ENCODE measurements at regions not wholly inside any gene's neighbourhood (a gene's known extent, or its start where the extent isn't known, plus 50 kb on each side); places are given as distances from the start of the nearest gene placed in this dataset.
"Not testable (repeated sequence)": the region's sequence is repeated elsewhere in the genome, so short reads cannot be mapped to it uniquely, and the experiment has no call there.

DNA sequence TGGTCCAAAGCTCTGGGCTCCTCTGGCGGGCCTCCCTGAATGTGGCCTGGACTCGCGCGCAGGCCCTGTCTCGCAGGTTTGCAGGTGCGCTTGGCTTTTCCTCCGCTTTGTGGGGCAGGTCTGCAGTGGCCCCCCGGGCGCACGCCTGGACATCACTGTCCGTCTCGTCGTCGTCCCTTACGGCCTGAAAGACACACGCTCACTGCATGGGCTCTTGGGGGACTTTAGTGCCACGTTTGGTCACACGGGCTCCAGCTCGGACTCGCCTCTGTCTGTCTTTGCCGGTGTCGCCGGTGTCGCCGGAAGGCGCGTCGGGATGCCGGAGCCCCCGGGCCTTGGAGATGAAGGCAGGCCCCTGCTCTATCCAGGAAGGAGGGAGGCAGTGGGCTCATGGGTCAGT is 1419.9 kb upstream of the PCDH10 start:
- H3K4me1 ChIP-seq (ENCODE audit: control insufficient read depth, insufficient read depth, low read length); H3K9ac ChIP-seq (ENCODE audit: low read depth, low read length); H4K20me1 ChIP-seq (ENCODE audit: insufficient read depth, low read length); H3K56ac ChIP-seq (ENCODE audit: extremely low read depth, insufficient read depth, low read length); H2AFZ ChIP-seq (replicated peaks; ENCODE audit: low read length, poor library complexity); H4K91ac ChIP-seq (ENCODE audit: insufficient read depth, low read depth, low read length); DNase-seq; H4K8ac ChIP-seq (ENCODE audit: low read depth in 2 of 2, low read length in 2 of 2); H2BK5ac ChIP-seq (ENCODE audit: low read depth, low read length, poor library complexity, severe bottlenecking); H3K27me3 ChIP-seq (ENCODE audit: control insufficient read depth, insufficient read depth, low read length); H2BK120ac ChIP-seq (ENCODE audit: low read depth, low read length); POLR2A ChIA-PET (ENCODE audit: unreplicated experiment); H2BK15ac ChIP-seq (ENCODE audit: low read depth, low read length); H3K4ac ChIP-seq (ENCODE audit: low read depth, low read length); H3K14ac ChIP-seq (replicated peaks; ENCODE audit: low read depth, low read length); H4K5ac ChIP-seq (ENCODE audit: low read depth, low read length); H3K4me3 ChIP-seq (ENCODE audit: insufficient read depth, low read depth, low read length); BruUV-seq (replicated peaks); H2BK20ac ChIP-seq (ENCODE audit: low read depth, low read length); H3K36me3 ChIP-seq (ENCODE audit: control insufficient read depth, insufficient read depth, low read length); H3K23ac ChIP-seq (ENCODE audit: low read depth, low read length); dilution Hi-C loops (cut with HindIII; ENCODE audit: low sequenced_read_pairs, unreplicated experiment); H3K4me2 ChIP-seq (ENCODE audit: low read depth, low read length); H3K79me1 ChIP-seq (ENCODE audit: low read depth in 1 of 2, low read length in 2 of 2); in situ Hi-C loops (cut with MboI; ENCODE audit: low sequenced_read_pairs); intact Hi-C loops (cut with micrococcal nuclease); H3K27ac ChIP-seq (ENCODE audit: insufficient read depth, low read length); ATAC-seq (ENCODE audit: low read depth); H3K9me1 ChIP-seq (ENCODE audit: insufficient read depth, low read length); H3K18ac ChIP-seq (ENCODE audit: low read depth, low read length); CTCF ChIA-PET; H2AK9ac ChIP-seq (replicated peaks; ENCODE audit: low read depth, low read length, poor library complexity); H2AK5ac ChIP-seq (ENCODE audit: low read depth, low read length): not testable (repeated sequence)
- WGBS, 2 experiments (ENCODE audit: extremely low coverage in 2 of 2, insufficient read length in 1 of 2): 89% methylated on average over 16 of the region's 30 CpGs; no CpG with 5 or more reads in 1 of the 2 experiments
- H3K9me3 ChIP-seq (ENCODE audit: control insufficient read depth, insufficient read depth, low read length): peaks cover 15% of the 10 kb centered on the region; the same call in 1 of the 2 replicates

DNA sequence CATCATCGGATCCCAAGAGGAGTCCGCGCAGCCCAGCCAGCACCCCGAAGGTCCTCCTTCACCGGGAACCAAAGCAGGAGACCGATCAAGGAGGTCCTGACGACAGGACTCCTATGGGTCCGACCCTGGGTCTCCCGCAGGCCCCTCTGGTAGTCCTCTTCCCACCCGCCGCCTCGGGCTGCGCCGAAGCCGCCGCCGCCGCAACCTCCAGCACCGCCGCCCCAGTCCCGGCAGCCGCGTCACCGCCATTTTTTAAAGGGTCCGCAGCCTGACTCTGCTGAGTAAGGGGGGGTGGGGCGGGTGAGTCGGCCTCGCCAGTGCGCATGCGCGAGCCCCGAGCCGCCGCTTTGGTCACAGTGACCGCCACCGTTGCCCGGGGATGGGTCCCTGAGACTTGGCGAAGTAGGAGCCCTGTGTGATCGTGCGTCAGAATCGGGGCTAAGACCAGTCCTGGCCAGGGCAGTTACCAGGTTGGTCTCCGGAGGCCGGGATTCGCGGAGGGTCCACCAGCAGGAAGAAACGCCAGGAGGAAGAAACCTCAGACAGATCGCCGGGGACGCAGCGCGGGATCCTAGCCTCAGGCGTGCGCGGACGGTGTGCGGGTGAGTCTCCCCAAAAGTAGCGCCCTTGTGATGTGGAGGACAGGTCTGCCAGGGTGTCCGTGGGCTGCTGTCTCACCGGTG is 1419.2 kb upstream of the PCDH10 start:
- H3K36me3 ChIP-seq (ENCODE audit: control insufficient read depth, insufficient read depth, low read length); H2AK5ac ChIP-seq (ENCODE audit: low read depth, low read length); H3K27ac ChIP-seq (ENCODE audit: insufficient read depth, low read length); CTCF ChIA-PET; H2BK20ac ChIP-seq (ENCODE audit: low read depth, low read length); H3K27me3 ChIP-seq (ENCODE audit: control insufficient read depth, insufficient read depth, low read length); DNase-seq; H3K4me2 ChIP-seq (ENCODE audit: low read depth, low read length); H4K5ac ChIP-seq (ENCODE audit: low read depth, low read length); H2BK120ac ChIP-seq (ENCODE audit: low read depth, low read length); H3K9me1 ChIP-seq (ENCODE audit: insufficient read depth, low read length); H3K4me1 ChIP-seq (ENCODE audit: control insufficient read depth, insufficient read depth, low read length); H3K18ac ChIP-seq (ENCODE audit: low read depth, low read length); ATAC-seq (ENCODE audit: low read depth); in situ Hi-C loops (cut with MboI; ENCODE audit: low sequenced_read_pairs); BruUV-seq (replicated peaks); POLR2A ChIA-PET (ENCODE audit: unreplicated experiment); H3K4me3 ChIP-seq (ENCODE audit: insufficient read depth, low read depth, low read length); H4K91ac ChIP-seq (ENCODE audit: insufficient read depth, low read depth, low read length); H4K20me1 ChIP-seq (ENCODE audit: insufficient read depth, low read length); H3K79me1 ChIP-seq (ENCODE audit: low read depth in 1 of 2, low read length in 2 of 2); dilution Hi-C loops (cut with HindIII; ENCODE audit: low sequenced_read_pairs, unreplicated experiment); H2AFZ ChIP-seq (replicated peaks; ENCODE audit: low read length, poor library complexity); H3K56ac ChIP-seq (ENCODE audit: extremely low read depth, insufficient read depth, low read length); H3K14ac ChIP-seq (replicated peaks; ENCODE audit: low read depth, low read length); H3K4ac ChIP-seq (ENCODE audit: low read depth, low read length); H3K9ac ChIP-seq (ENCODE audit: low read depth, low read length); H2AK9ac ChIP-seq (replicated peaks; ENCODE audit: low read depth, low read length, poor library complexity); H4K8ac ChIP-seq (ENCODE audit: low read depth in 2 of 2, low read length in 2 of 2); H2BK5ac ChIP-seq (ENCODE audit: low read depth, low read length, poor library complexity, severe bottlenecking); intact Hi-C loops (cut with micrococcal nuclease); H3K23ac ChIP-seq (ENCODE audit: low read depth, low read length); H2BK15ac ChIP-seq (ENCODE audit: low read depth, low read length): not testable (repeated sequence)
- 87% methylated on average over 17 of the region's 59 CpGs; no CpG with 5 or more reads in 1 of the 2 experiments for WGBS, 2 experiments (ENCODE audit: extremely low coverage in 2 of 2, insufficient read length in 1 of 2)
- H3K9me3 ChIP-seq (ENCODE audit: control insufficient read depth, insufficient read depth, low read length): peaks cover 15% of the 10 kb centered on the region; the same call in 1 of the 2 replicates

All from IMR-90 (cell line).